ENCODE measurements at regions not wholly inside any gene's neighbourhood (a gene's known extent, or its start where the extent isn't known, plus 50 kb on each side); places are given as distances from the start of the nearest gene placed in this dataset.

GRCh38 chr6:130577178-130577919 lies 211.5 kb downstream of the TMEM200A start:
- no peak for DNase-seq (ENCODE audit: extremely low spot score in 2 of 2)
- TF ChIP-seq POLR2A (IDR thresholded peaks at IDR 0.05) (no peak), CTCF (IDR thresholded peaks at IDR 0.05) (no peak), POLR2AphosphoS5 (IDR thresholded peaks at IDR 0.05; ENCODE audit: insufficient read depth in 1 of 2, low read depth in 1 of 2) (no peak)
- Histone ChIP-seq H3K4me3 (no peak overlapping the region), H3K36me3 (no peaks in the 10 kb centered on the region), H3K4me1 (no peaks in the 10 kb centered on the region), H3K27ac (no peak overlapping the region), H3K9me3 (no peaks in the 10 kb centered on the region), H3K27me3 (no peaks in the 10 kb centered on the region)
- intact Hi-C loops (cut with DNase I), result no loop called here

GRCh38 chr6:130578713-130579112 lies 212.9 kb downstream of the TMEM200A start:
- H3K27ac ChIP-seq, result no peak overlapping the region
- TF ChIP-seq CTCF (IDR thresholded peaks at IDR 0.05) (no peak), POLR2A (IDR thresholded peaks at IDR 0.05) (no peak), POLR2AphosphoS5 (IDR thresholded peaks at IDR 0.05; ENCODE audit: insufficient read depth in 1 of 2, low read depth in 1 of 2) (no peak)
- no peak overlapping the region for H3K4me3 ChIP-seq
- H3K9me3 ChIP-seq, result no peaks in the 10 kb centered on the region
- no peaks in the 10 kb centered on the region for H3K36me3 ChIP-seq
- DNase-seq (ENCODE audit: extremely low spot score in 2 of 2), result no peak
- H3K27me3 ChIP-seq, result no peaks in the 10 kb centered on the region
- intact Hi-C loops (cut with DNase I), result no loop called here
- no peaks in the 10 kb centered on the region for H3K4me1 ChIP-seq

- TF ChIP-seq POLR2AphosphoS5 (IDR thresholded peaks at IDR 0.05; ENCODE audit: insufficient read depth in 1 of 2, low read depth in 1 of 2) (no peak), CTCF (IDR thresholded peaks at IDR 0.05) (no peak), POLR2A (IDR thresholded peaks at IDR 0.05) (no peak)
- Histone ChIP-seq H3K4me3 (no peak overlapping the region), H3K36me3 (no peaks in the 10 kb centered on the region), H3K4me1 (no peaks in the 10 kb centered on the region), H3K27me3 (no peaks in the 10 kb centered on the region), H3K27ac (no peak overlapping the region), H3K9me3 (no peaks in the 10 kb centered on the region)
- intact Hi-C loops (cut with DNase I), result no loop called here
- DNase-seq (ENCODE audit: extremely low spot score in 2 of 2), result no peak
Observed at GRCh38 chr6:130583268-130583667, 217.5 kb downstream of the TMEM200A start.

GRCh38 chr6:130585587-130585986 lies 219.8 kb downstream of the TMEM200A start:
- TF ChIP-seq POLR2AphosphoS5 (IDR thresholded peaks at IDR 0.05; ENCODE audit: insufficient read depth in 1 of 2, low read depth in 1 of 2), result no peak
- TF ChIP-seq CTCF (IDR thresholded peaks at IDR 0.05), result no peak
- no peak for TF ChIP-seq POLR2A (IDR thresholded peaks at IDR 0.05)
- no peaks in the 10 kb centered on the region for H3K9me3 ChIP-seq
- no peak overlapping the region for H3K4me3 ChIP-seq
- intact Hi-C loops (cut with DNase I), result no loop called here
- DNase-seq (ENCODE audit: extremely low spot score in 2 of 2), result no peak
- H3K36me3 ChIP-seq, result no peaks in the 10 kb centered on the region
- H3K27ac ChIP-seq, result no peak overlapping the region
- no peaks in the 10 kb centered on the region for H3K27me3 ChIP-seq
- no peaks in the 10 kb centered on the region for H3K4me1 ChIP-seq

- DNase-seq (ENCODE audit: extremely low spot score in 2 of 2), result no peak
- no peak overlapping the region for H3K27ac ChIP-seq
- H3K4me3 ChIP-seq, result no peak overlapping the region
- intact Hi-C loops (cut with DNase I), result no loop called here
- H3K27me3 ChIP-seq, result no peaks in the 10 kb centered on the region
- H3K4me1 ChIP-seq, result no peaks in the 10 kb centered on the region
- TF ChIP-seq CTCF (IDR thresholded peaks at IDR 0.05), result no peak
- no peak for TF ChIP-seq POLR2AphosphoS5 (IDR thresholded peaks at IDR 0.05; ENCODE audit: insufficient read depth in 1 of 2, low read depth in 1 of 2)
- no peak for TF ChIP-seq POLR2A (IDR thresholded peaks at IDR 0.05)
- no peaks in the 10 kb centered on the region for H3K9me3 ChIP-seq
- H3K36me3 ChIP-seq, result no peaks in the 10 kb centered on the region
Observed at GRCh38 chr6:130587778-130588520, 222.1 kb downstream of the TMEM200A start.
